Right atrium auricular region (tissue), 2 donors: ENCODE measurements at regions not wholly inside any gene's neighbourhood (a gene's known extent, or its start where the extent isn't known, plus 50 kb on each side); places are given as distances from the start of the nearest gene placed in this dataset.

Experiments used
- DNase-seq: peaks from one replicate; pipeline ENCODE4 v3.0.0-alpha.2; 2019; ENCODE audit warnings: low spot score
- H3K27ac ChIP-seq, 2 donors: fragments of 200-600 bp; sonication (generic); 1 replicate in 1 of 2; 2 replicates in 1 of 2; pipeline ENCODE4 v1.5.1; 2016 to 2019
- H3K27me3 ChIP-seq, 2 donors: fragments of 200-600 bp; sonication (generic); one replicate each; pipeline versions ENCODE4 v1.5.1 to v1.6.0; 2017 to 2019
- H3K36me3 ChIP-seq: fragments of 200-600 bp; sonication (generic); one replicate; pipeline ENCODE4 v1.5.1; 2016
- H3K4me1 ChIP-seq, 2 donors: fragments of 200-600 bp; sonication (generic); one replicate each; pipeline versions ENCODE4 v1.5.1 to v1.6.0; 2017 to 2019
- H3K4me3 ChIP-seq, 2 donors: fragments of 200-600 bp; sonication (generic); 1 replicate in 1 of 2; 2 replicates in 1 of 2; pipeline ENCODE4 v1.5.1; 2017 to 2019; ENCODE audit warnings: mild to moderate bottlenecking in 1 of 2, moderate library complexity in 1 of 2
- H3K9me3 ChIP-seq, 2 donors: fragments of 200-600 bp; sonication (generic); one replicate each; pipeline ENCODE4 v1.5.1; 2019
- TF ChIP-seq, protein P1 (sequence below), 2 donors: fragments of 200-600 bp; sonication (generic); IDR thresholded peaks; one replicate each; pipeline ENCODE4 v1.5.1; 2019; ENCODE audit warnings: antibody characterized with exemption in 2 of 2

DNA sequence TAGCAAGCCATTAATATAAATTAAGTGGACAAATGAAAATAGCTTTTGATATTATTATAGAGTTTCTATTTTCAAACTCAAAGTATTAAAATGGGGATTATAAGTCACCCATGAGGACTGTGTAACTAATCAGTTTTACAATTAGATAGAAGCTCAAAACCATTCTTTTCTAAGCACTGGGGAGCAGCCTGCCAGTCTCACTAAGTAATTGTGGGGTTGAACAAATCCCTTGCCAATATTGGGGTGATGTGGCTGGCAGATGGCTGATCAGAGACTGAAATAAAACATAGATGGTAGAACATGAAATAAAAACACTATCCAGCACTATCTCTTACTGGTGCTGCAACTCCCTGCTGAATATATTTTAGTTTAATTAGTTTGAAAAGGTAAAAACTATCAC is 353.2 kb downstream of the FLRT2 start:
- Histone ChIP-seq H3K27ac (no peak overlapping the region), H3K9me3 (no peaks in the 10 kb centered on the region), H3K4me1 (no peaks in the 10 kb centered on the region), H3K36me3 (no peaks in the 10 kb centered on the region), H3K4me3 (no peak overlapping the region), H3K27me3 (no peaks in the 10 kb centered on the region)
- no peak for DNase-seq
- TF ChIP-seq, protein P1, sequence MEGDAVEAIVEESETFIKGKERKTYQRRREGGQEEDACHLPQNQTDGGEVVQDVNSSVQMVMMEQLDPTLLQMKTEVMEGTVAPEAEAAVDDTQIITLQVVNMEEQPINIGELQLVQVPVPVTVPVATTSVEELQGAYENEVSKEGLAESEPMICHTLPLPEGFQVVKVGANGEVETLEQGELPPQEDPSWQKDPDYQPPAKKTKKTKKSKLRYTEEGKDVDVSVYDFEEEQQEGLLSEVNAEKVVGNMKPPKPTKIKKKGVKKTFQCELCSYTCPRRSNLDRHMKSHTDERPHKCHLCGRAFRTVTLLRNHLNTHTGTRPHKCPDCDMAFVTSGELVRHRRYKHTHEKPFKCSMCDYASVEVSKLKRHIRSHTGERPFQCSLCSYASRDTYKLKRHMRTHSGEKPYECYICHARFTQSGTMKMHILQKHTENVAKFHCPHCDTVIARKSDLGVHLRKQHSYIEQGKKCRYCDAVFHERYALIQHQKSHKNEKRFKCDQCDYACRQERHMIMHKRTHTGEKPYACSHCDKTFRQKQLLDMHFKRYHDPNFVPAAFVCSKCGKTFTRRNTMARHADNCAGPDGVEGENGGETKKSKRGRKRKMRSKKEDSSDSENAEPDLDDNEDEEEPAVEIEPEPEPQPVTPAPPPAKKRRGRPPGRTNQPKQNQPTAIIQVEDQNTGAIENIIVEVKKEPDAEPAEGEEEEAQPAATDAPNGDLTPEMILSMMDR (IDR thresholded peaks at IDR 0.05): no peak

DNA sequence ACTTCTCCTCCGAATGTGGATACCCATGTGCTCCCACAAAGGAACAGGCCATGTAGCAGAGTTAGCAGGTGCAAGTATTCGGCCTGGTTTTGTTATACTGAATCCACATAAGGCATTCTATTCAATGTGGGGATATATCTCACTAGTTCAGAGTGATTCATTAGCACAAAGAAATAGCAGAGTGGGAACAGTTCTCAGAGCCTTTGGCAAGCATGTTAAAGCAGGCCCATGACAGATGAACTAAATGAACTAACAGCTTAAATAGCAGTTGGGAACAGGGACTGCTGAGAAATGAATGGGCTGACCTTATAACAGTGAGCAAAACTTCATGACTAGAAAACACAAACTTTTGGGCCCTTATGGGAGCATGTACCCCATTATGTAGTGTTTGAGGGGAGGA is 352.0 kb downstream of the FLRT2 start:
- no peak for DNase-seq
- no peaks in the 10 kb centered on the region for H3K36me3 ChIP-seq
- H3K27ac ChIP-seq: no peak overlapping the region
- H3K9me3 ChIP-seq: no peaks in the 10 kb centered on the region
- H3K27me3 ChIP-seq: no peaks in the 10 kb centered on the region
- TF ChIP-seq, protein P1 (IDR thresholded peaks at IDR 0.05): no peak
- no peaks in the 10 kb centered on the region for H3K4me1 ChIP-seq
- H3K4me3 ChIP-seq: no peak overlapping the region

DNA sequence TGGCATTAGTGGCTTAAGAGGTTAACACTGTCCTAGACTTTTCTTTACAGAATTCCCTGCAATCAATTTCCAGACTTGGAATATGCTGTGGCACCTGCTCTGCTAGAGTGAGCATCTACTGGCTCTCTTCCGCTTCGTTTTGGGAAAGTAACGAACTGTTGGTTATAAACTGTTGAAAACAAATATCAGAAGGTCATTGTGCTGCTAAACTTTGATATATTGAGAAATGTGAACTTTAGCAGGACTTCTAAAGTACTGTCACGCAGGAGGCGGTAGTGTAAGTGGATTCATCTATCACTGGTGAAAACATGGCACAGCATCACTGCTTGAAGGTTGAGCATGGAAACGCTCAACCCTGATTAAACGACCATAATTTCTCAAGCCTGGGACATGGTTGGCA is 348.9 kb downstream of the FLRT2 start:
- no peaks in the 10 kb centered on the region for H3K9me3 ChIP-seq
- no peak overlapping the region for H3K4me3 ChIP-seq
- no peak overlapping the region for H3K27ac ChIP-seq
- TF ChIP-seq, protein P1 (IDR thresholded peaks at IDR 0.05): no peak
- no peak for DNase-seq
- no peaks in the 10 kb centered on the region for H3K4me1 ChIP-seq
- no peaks in the 10 kb centered on the region for H3K36me3 ChIP-seq
- no peaks in the 10 kb centered on the region for H3K27me3 ChIP-seq

DNA sequence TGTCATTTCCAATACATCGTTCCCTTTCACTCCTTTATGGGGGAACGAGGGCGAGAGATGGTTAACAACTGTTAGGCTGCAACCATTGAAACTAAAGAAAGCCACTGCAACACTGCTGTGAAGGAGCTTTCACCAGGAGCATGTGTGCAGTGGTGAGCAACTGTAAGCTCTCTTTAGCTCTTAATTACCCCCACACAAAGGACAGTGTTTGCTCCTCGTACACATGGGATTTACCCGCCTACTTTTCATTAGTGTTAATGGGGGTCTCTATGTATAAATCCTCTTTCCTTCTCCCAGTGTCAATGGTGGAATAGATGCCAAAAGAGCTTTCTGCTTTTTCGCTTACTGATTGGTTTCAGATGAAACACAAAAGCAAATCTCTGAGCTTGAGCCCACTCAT is 343.1 kb downstream of the FLRT2 start:
- H3K4me1 ChIP-seq: no peaks in the 10 kb centered on the region
- no peaks in the 10 kb centered on the region for H3K27me3 ChIP-seq
- no peak overlapping the region for H3K4me3 ChIP-seq
- TF ChIP-seq, protein P1 (IDR thresholded peaks at IDR 0.05): no peak
- DNase-seq: no peak
- H3K27ac ChIP-seq: no peak overlapping the region
- no peaks in the 10 kb centered on the region for H3K36me3 ChIP-seq
- no peaks in the 10 kb centered on the region for H3K9me3 ChIP-seq

DNA sequence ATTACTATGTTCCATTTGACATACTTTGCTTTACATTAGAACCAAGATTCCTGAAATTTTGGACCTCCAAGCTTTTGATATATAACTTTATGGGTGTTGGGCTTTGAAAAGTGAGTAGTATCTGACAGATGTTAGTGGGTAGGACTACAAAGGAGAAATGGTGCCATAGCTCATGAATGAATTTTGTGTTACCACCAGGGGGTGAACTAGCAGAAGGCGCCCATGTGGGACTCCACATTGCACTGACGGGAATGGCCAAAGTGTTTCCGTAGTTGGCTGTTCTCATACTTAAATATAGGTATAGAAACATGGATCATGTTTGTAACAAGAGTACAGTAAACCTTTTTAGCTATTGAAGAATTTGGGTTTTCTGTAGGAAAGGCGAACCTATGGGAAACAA is 337.5 kb downstream of the FLRT2 start:
- H3K9me3 ChIP-seq: no peaks in the 10 kb centered on the region
- no peak overlapping the region for H3K4me3 ChIP-seq
- H3K36me3 ChIP-seq: no peaks in the 10 kb centered on the region
- H3K4me1 ChIP-seq: no peaks in the 10 kb centered on the region
- no peak for DNase-seq
- H3K27ac ChIP-seq: no peak overlapping the region
- TF ChIP-seq, protein P1 (IDR thresholded peaks at IDR 0.05): no peak
- H3K27me3 ChIP-seq: no peaks in the 10 kb centered on the region

DNA sequence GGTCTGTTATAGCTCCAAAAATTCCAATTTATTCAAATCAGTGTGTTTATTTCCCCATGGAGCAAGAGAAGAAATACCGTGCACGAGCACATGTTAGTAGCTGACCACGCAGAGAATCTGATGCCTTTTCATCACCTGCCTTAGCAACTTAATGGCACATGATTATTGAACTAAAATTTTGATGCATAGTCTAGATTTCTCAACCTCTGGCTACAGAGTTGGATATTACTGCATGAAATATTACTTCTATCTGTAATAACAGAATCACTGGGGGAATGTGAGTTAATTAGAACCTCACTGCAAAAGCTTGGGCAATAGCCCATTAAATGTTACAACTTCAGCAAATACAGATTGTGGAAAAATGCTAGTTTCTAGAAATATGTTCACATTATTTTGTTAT is 335.8 kb downstream of the FLRT2 start:
- H3K27me3 ChIP-seq: no peaks in the 10 kb centered on the region
- H3K9me3 ChIP-seq: no peaks in the 10 kb centered on the region
- no peaks in the 10 kb centered on the region for H3K36me3 ChIP-seq
- TF ChIP-seq, protein P1 (IDR thresholded peaks at IDR 0.05): no peak
- DNase-seq: no peak
- no peak overlapping the region for H3K27ac ChIP-seq
- no peaks in the 10 kb centered on the region for H3K4me1 ChIP-seq
- no peak overlapping the region for H3K4me3 ChIP-seq
